Gastroesophageal sphincter (tissue), 2 donors: ENCODE measurements at regions not wholly inside any gene's neighbourhood (a gene's known extent, or its start where the extent isn't known, plus 50 kb on each side); places are given as distances from the start of the nearest gene placed in this dataset.

Experiments used
- EP300 ChIP-seq: sonication (generic); formaldehyde crosslinking; IDR thresholded peaks from one replicate; pipeline ENCODE4 v1.6.1; 2017; ENCODE audit warnings: antibody characterized with exemption, mild to moderate bottlenecking
- POLR2A ChIP-seq, 2 donors: fragments of 450-650 bp; IDR thresholded peaks; one replicate each; pipeline ENCODE4 v1.6.1; 2017; ENCODE audit warnings: antibody characterized with exemption in 2 of 2, mild to moderate bottlenecking in 2 of 2, moderate library complexity in 1 of 2

DNA sequence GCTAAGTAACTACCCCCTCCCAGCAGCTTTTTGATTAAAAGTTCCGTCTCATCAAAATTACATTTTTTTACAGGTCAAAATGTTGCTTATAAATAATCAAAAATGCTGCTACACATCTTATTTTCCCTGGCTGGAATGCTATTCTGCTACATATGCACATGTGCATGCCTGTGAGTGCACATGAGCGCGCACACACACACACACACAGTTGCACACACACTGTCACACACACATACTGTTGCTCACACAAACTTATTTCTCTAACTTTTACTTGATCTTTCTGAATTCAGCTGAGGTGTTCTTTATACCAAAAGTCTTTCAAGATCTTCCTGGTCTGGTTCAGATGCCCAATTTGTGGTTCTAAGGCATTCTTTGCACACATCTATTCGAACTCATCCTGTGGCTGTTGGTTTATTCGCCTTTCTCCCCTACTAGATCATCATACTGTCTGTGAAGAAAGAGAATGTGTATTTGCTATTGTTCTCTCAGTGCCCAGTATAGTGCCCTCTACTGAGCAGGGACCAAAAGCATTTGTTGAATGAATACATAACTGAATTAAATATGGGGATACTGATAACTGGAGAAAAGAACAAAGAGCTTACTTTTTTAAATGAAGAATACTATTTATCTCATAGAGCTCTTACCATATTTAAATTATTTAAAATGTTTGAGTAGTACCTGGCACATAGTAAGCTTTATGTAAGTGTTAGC, 68.1 kb upstream of the CCDC179 start:
- TF ChIP-seq POLR2A (IDR thresholded peaks at IDR 0.05): no peak
- TF ChIP-seq EP300: no peak
